Fibroblast of skin of abdomen (primary cell): ENCODE measurements at regions not wholly inside any gene's neighbourhood (a gene's known extent, or its start where the extent isn't known, plus 50 kb on each side); places are given as distances from the start of the nearest gene placed in this dataset.

Experiments used
- DNase-seq: peaks from one replicate; pipeline ENCODE4 v3.0.0-alpha.2; 2013

- no peak for DNase-seq
Observed at GRCh38 chr4:43990551-43990950, 458.1 kb downstream of the KCTD8 start.

GRCh38 chr4:43990963-43991362 is 457.6 kb downstream of the KCTD8 start:
- DNase-seq: no peak

GRCh38 chr4:43992552-43992951 is 456.1 kb downstream of the KCTD8 start:
- no peak for DNase-seq

GRCh38 chr4:43993196-43993902 is 455.3 kb downstream of the KCTD8 start:
- no peak for DNase-seq

GRCh38 chr4:43999669-44000068 is 448.9 kb downstream of the KCTD8 start:
- no peak for DNase-seq

- DNase-seq: no peak
Observed at GRCh38 chr4:44002368-44002767, 446.2 kb downstream of the KCTD8 start.

- DNase-seq: no peak
Observed at GRCh38 chr4:44016570-44017421, 431.8 kb downstream of the KCTD8 start.

GRCh38 chr4:44017422-44017739 is 431.2 kb downstream of the KCTD8 start:
- no peak for DNase-seq

GRCh38 chr4:44019721-44020120 is 428.9 kb downstream of the KCTD8 start:
- no peak for DNase-seq

GRCh38 chr4:44025376-44026020 is 423.1 kb downstream of the KCTD8 start:
- no peak for DNase-seq

GRCh38 chr4:44038811-44039210 is 409.8 kb downstream of the KCTD8 start:
- no peak for DNase-seq

- no peak for DNase-seq
Observed at GRCh38 chr4:44046491-44046890, 402.1 kb downstream of the KCTD8 start.

- DNase-seq: no peak
Observed at GRCh38 chr4:44056721-44057151, 391.9 kb downstream of the KCTD8 start.

- DNase-seq: no peak
Observed at GRCh38 chr4:44070843-44071242, 377.8 kb downstream of the KCTD8 start.

- DNase-seq: no peak
Observed at GRCh38 chr4:44071959-44072955, 376.4 kb downstream of the KCTD8 start.

- no peak for DNase-seq
Observed at GRCh38 chr4:44086753-44087152, 361.9 kb downstream of the KCTD8 start.

GRCh38 chr4:44093390-44093789 is 355.2 kb downstream of the KCTD8 start:
- DNase-seq: no peak

- no peak for DNase-seq
Observed at GRCh38 chr4:44098973-44099372, 349.6 kb downstream of the KCTD8 start.

GRCh38 chr4:44100456-44100855 is 348.2 kb downstream of the KCTD8 start:
- no peak for DNase-seq

GRCh38 chr4:44118971-44119680 is 329.5 kb downstream of the KCTD8 start:
- DNase-seq: no peak

- no peak for DNase-seq
Observed at GRCh38 chr4:44120646-44121045, 328.0 kb downstream of the KCTD8 start.

- no peak for DNase-seq
Observed at GRCh38 chr4:44121210-44121609, 327.4 kb downstream of the KCTD8 start.
